ENCODE measurements at regions not wholly inside any gene's neighbourhood (a gene's known extent, or its start where the extent isn't known, plus 50 kb on each side); places are given as distances from the start of the nearest gene placed in this dataset.

DNA sequence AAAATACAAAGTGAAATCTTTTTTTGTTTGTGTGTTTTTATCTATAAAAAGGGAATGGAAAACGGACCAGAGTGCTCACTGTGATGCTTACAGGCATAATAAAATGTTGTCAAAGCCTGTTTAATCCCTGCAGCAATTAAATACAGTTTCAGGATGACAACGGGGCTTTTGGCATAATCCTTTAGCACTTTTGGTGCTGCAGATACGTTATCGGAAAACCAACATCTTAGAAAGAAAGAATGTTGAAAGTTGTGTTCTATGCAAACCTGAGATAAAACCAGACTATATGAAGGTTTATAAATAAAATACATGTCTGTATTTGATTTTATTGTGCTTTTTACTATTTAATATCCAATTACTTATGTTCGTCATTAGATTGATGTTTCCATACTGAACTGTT, 307.4 kb upstream of the DAB2 start:
- TF ChIP-seq, protein P1, sequence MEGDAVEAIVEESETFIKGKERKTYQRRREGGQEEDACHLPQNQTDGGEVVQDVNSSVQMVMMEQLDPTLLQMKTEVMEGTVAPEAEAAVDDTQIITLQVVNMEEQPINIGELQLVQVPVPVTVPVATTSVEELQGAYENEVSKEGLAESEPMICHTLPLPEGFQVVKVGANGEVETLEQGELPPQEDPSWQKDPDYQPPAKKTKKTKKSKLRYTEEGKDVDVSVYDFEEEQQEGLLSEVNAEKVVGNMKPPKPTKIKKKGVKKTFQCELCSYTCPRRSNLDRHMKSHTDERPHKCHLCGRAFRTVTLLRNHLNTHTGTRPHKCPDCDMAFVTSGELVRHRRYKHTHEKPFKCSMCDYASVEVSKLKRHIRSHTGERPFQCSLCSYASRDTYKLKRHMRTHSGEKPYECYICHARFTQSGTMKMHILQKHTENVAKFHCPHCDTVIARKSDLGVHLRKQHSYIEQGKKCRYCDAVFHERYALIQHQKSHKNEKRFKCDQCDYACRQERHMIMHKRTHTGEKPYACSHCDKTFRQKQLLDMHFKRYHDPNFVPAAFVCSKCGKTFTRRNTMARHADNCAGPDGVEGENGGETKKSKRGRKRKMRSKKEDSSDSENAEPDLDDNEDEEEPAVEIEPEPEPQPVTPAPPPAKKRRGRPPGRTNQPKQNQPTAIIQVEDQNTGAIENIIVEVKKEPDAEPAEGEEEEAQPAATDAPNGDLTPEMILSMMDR (IDR thresholded peaks at IDR 0.05; ENCODE audit: low read depth, low read length), result no peak
- no peaks in the 10 kb centered on the region for H3K27me3 ChIP-seq (ENCODE audit: control insufficient read depth, insufficient read depth, low read length)
- H3K27ac ChIP-seq (ENCODE audit: low read depth, low read length), result no peak overlapping the region
- no peaks in the 10 kb centered on the region for H3K9me3 ChIP-seq (ENCODE audit: control insufficient read depth, insufficient read depth, low read length)
- ChIA-PET CTCF (no interaction called here), POLR2A (no interaction called here)
- DNase-seq (ENCODE audit: low read depth, low spot score), result no peak
- no peak overlapping the region for H3K4me3 ChIP-seq (ENCODE audit: low read depth, low read length)

DNA sequence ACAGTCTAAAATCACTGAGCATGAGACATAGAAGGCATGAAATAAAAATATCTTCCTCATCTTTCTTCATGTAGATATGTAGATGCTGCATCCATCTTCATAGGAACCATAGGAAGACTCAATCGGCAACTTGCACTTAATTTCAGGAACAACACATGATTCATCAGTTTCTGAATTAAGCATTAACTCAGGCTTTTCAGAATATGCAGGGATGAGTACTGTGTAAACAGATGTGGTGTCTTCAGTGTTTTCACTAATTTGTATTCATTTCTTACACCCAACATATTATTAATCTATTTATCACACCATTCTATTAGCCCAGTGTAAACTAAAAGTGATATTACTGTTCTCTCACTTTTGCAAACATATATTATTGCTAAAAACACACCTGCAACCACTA, 305.9 kb upstream of the DAB2 start:
- CTCF ChIA-PET, result no interaction called here
- POLR2A ChIA-PET, result no interaction called here
- TF ChIP-seq, protein P1 (IDR thresholded peaks at IDR 0.05; ENCODE audit: low read depth, low read length), result no peak
- no peak overlapping the region for H3K27ac ChIP-seq (ENCODE audit: low read depth, low read length)
- no peak overlapping the region for H3K4me3 ChIP-seq (ENCODE audit: low read depth, low read length)
- no peak for DNase-seq (ENCODE audit: low read depth, low spot score)
- H3K27me3 ChIP-seq (ENCODE audit: control insufficient read depth, insufficient read depth, low read length), result no peaks in the 10 kb centered on the region
- H3K9me3 ChIP-seq (ENCODE audit: control insufficient read depth, insufficient read depth, low read length), result no peaks in the 10 kb centered on the region

GRCh38 chr5:39730006-39730405, 305.2 kb upstream of the DAB2 start:
- TF ChIP-seq, protein P1 (IDR thresholded peaks at IDR 0.05; ENCODE audit: low read depth, low read length), result no peak
- no peak overlapping the region for H3K27ac ChIP-seq (ENCODE audit: low read depth, low read length)
- H3K4me3 ChIP-seq (ENCODE audit: low read depth, low read length), result no peak overlapping the region
- CTCF ChIA-PET, result no interaction called here
- H3K9me3 ChIP-seq (ENCODE audit: control insufficient read depth, insufficient read depth, low read length), result no peaks in the 10 kb centered on the region
- POLR2A ChIA-PET, result no interaction called here
- no peaks in the 10 kb centered on the region for H3K27me3 ChIP-seq (ENCODE audit: control insufficient read depth, insufficient read depth, low read length)
- DNase-seq (ENCODE audit: low read depth, low spot score), result no peak

DNA sequence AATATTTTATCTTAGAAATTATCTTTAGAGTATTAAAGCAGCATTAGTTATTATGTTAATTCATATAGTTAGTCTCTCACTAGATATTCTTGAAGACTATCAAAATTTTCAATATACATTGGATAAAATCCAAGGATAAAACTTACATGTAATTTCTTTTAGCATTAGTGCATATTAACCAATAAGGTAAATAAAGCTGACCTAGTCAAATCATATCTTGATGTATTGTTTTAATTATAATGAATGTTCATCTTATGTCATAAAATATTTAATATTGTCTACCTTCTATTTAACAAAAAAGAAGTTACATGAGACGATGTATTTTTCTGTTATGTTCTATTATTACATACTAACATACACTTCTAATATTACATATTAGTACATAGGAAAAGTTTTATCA, 301.7 kb upstream of the DAB2 start:
- Histone ChIP-seq H3K4me3 (ENCODE audit: low read depth, low read length) (no peak overlapping the region), H3K27ac (ENCODE audit: low read depth, low read length) (no peak overlapping the region), H3K27me3 (ENCODE audit: control insufficient read depth, insufficient read depth, low read length) (no peaks in the 10 kb centered on the region), H3K9me3 (ENCODE audit: control insufficient read depth, insufficient read depth, low read length) (peaks cover 2% of the 10 kb centered on the region; the same call in 1 of the 2 replicates)
- ChIA-PET POLR2A (no interaction called here), CTCF (interaction anchor here (1.4 kb wide), 1 partner anchor 13 kb away, joined by 4 read pairs; no protein-coding TSS in a partner anchor)
- no peak for DNase-seq (ENCODE audit: low read depth, low spot score)
- TF ChIP-seq, protein P1 (IDR thresholded peaks at IDR 0.05; ENCODE audit: low read depth, low read length), result no peak

DNA sequence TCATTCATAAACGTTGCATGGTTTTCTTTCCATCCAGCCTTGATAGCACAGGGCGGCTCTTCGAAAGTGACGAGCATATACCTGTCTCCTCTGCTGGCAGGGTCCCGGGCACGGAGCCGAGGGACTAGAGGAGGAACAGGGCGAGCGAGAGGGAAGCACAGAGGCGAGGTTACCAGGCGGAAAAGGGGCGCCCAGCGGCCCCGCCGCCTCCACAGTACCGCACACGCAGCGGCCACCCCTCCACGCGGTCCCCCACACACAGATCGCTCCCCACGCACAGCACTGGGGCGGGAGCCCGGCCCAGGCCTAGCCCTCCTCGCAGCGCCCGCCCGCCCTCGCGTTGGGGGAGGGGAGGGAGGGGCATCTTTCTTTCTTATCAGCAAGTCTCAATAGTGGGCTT, 296.6 kb upstream of the DAB2 start:
- Histone ChIP-seq H3K4me3 (ENCODE audit: low read depth, low read length) (no peak overlapping the region), H3K27me3 (ENCODE audit: control insufficient read depth, insufficient read depth, low read length) (no peaks in the 10 kb centered on the region), H3K27ac (ENCODE audit: low read depth, low read length) (no peak overlapping the region), H3K9me3 (ENCODE audit: control insufficient read depth, insufficient read depth, low read length) (peaks cover 4% of the 10 kb centered on the region; the same call in 1 of the 2 replicates)
- POLR2A ChIA-PET, result no interaction called here
- DNase-seq (ENCODE audit: low read depth, low spot score), result no peak
- CTCF ChIA-PET, result interaction anchor here (1.4 kb wide), 1 partner anchor 227 kb away, joined by 3 read pairs; no protein-coding TSS in a partner anchor
- TF ChIP-seq, protein P1 (IDR thresholded peaks at IDR 0.05; ENCODE audit: low read depth, low read length), result no peak

Measured in AG04450 (cell line).